ENCODE measurements at regions not wholly inside any gene's neighbourhood (a gene's known extent, or its start where the extent isn't known, plus 50 kb on each side); places are given as distances from the start of the nearest gene placed in this dataset.

- TF ChIP-seq ZNF462 (CRISPR knock-in tag; IDR thresholded peaks at IDR 0.05) (no peak), EZH2phosphoT487 (IDR thresholded peaks at IDR 0.05; ENCODE audit: unreplicated experiment) (no peak), CTCF (conservative IDR thresholded peaks at IDR 0.05; ENCODE audit: low read depth in 2 of 2) (no peak), POLR2AphosphoS5 (IDR thresholded peaks at IDR 0.05; ENCODE audit: low read depth) (no peak), ZNF114 (CRISPR knock-in tag; IDR thresholded peaks at IDR 0.05) (no peak)
Observed at GRCh38 chr7:49398236-49398635, 375.2 kb upstream of the VWC2 start.

Data from GM23338 (cell line).